GM12891 (cell line): ENCODE measurements at regions not wholly inside any gene's neighbourhood (a gene's known extent, or its start where the extent isn't known, plus 50 kb on each side); places are given as distances from the start of the nearest gene placed in this dataset.

ENCODE experiments used
- POLR2A ChIP-seq: IDR thresholded peaks from 2 replicates; pipeline ENCODE4 v1.6.1; 2011; ENCODE audit warnings: low read depth, low read length, control low read depth
- POLR2AphosphoS5 ChIP-seq: IDR thresholded peaks from 2 replicates; pipeline ENCODE4 v1.6.1; 2011; ENCODE audit warnings: low read depth, low read length, control low read depth
- SPI1 ChIP-seq: IDR thresholded peaks from 2 replicates; pipeline ENCODE4 v1.6.1; 2011; ENCODE audit warnings: low read depth, low read length, control low read depth
- TAF1 ChIP-seq: IDR thresholded peaks from 2 replicates; pipeline ENCODE4 v1.6.1; 2011; ENCODE audit warnings: low read depth, low read length, control low read depth

DNA sequence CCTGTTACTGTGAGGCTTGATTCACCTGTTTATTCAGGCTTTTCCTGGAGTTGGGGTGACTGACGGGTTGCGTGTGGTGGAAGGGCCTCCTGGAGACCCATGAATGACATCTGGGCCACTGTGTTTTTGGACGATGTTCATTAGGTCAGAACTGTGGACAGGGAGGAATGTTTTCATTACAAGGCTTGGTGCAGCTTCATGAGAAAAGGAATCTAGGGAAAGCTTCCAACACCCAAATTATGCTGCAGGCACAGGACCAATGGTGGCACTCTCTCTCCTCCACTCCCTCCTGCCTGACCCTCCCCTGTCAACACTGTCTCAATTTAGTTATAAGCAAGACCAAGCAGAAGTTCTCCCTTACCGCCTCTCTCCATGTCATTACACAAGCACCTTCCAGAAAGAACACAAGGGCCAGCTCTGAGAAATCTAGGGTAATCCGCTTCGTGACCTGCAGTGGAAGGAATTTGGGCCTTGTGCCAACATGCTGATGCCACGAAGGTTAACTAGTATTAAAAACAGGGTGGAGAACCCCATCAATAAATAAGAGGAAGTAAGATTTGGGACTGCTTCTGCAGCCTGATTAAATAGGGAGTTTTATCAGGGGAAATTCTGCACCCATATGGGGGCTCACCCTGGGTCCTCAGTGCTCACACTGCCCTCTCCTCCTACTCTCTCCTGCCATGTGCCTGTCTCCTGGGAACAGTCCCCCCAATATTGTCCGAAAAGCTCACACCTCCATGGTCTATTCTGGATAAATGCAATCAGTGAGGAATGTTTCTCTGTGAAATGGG, 200.3 kb downstream of the KTN1 start:
- TF ChIP-seq TAF1 (no peak), POLR2A (no peak), POLR2AphosphoS5 (no peak), SPI1 (no peak)
